GM19455 (cell line): ENCODE measurements at regions not wholly inside any gene's neighbourhood (a gene's known extent, or its start where the extent isn't known, plus 50 kb on each side); places are given as distances from the start of the nearest gene placed in this dataset.
A peak's percentile ranks its signal among the peaks of the same experiment; 100 is the strongest.

Experiments used
- ATAC-seq: cut with Tn5 transposase; IDR thresholded peaks from one replicate; pipeline ENCODE4 v1.9.1; 2021; ENCODE audit not compliant: unreplicated experiment

GRCh38 chr5:61735995-61736394 is 403.9 kb downstream of the ZSWIM6 start:
- no peak for ATAC-seq

DNA sequence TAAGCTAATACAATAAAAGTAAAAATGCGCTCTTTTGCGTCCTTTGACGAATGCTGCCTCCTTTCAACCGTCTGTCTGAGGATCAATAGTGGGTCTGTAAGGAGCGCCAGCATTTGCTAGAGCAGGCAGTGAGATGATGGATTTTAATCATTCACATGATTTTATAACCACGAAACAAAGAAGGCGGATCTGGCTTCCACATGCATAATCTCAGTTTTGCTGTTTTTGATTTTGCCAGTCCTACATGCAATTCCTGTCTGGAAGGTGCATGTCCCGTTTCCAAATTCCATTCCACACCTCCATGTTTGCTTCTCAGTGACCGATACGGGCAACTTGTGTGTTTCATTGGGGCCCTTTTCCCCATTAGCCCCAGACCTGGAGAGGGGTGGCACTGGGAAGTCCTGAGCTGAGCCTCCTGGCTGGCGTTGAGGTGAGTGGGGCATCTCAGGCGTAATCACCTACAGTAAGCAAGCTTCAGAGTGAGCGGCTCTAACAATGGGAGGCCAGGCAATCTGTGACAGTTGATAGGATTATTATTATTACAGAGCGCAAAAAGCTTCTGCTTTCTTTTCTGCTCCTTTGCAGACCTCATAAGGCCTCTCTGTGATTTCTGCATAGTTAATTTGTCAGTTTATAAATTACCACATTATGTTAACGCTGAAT is 405.4 kb downstream of the ZSWIM6 start:
- ATAC-seq: no peak

- no peak for ATAC-seq
These were observed 405.9 kb downstream of the ZSWIM6 start for GRCh38 chr5:61737964-61738340.

DNA sequence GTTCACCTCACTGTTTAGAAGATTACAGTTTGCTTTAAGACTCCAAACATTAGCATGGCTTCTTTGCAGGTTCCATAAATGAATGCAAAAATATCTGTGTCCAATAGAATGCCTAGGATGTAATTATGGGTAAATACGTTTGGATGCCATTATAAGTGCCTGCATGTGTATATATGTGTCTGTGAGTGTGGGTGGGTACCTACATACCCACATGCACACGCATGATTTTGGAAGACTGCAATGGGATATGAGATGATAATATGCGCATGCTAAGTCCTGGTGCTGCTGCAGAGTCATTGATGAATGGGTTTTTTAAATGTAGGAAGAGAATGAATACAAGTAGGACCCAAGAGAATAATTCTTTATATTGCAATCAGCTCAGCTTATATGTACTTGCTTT is 406.4 kb downstream of the ZSWIM6 start:
- ATAC-seq: no peak

DNA sequence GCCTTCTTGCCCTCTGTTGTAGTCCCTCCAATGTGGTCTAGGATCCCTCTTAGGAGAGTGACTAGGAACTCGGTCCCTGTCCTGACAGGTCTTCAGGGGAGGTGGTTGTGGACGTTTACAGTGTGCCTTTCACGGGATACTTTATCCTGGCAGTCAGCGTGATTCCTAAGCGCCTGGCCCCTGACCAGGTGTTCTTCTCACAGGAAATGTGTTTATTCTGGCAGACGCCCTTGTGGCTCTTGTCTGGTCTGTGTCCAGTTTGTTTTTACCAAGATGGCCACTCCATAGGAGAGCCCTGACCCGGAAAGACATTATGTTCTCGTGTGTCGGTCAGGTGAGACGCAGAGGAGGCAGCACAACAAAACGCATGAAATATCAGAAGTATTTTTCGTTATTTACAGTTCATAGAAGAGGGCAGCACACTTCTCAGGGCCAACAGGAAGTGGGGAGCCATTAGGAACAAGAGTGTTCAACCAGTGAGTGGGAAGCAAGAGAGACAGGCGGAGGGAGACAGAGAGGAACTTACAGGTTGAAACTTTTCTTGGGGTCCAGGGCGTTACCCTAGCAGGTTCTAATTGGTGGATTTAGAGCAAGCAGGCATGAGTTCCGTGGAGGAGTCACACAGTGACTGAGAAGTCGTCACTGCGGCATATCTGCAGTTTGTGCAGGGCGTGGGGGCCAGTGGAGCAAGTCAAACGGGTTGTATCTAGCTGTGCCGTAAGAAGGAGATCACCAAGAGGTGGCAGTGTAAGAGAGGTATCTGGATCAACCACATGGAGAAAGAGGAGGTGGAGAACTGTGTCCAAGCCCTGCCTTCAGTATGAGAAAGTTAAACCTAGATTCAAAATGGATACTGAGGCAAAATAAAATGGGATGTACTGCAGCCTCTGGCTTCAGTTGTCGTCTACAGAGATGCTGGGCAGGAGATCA is 412.9 kb downstream of the ZSWIM6 start:
- ATAC-seq: no peak

GRCh38 chr5:61746831-61747575 is 414.9 kb downstream of the ZSWIM6 start:
- no peak for ATAC-seq

DNA sequence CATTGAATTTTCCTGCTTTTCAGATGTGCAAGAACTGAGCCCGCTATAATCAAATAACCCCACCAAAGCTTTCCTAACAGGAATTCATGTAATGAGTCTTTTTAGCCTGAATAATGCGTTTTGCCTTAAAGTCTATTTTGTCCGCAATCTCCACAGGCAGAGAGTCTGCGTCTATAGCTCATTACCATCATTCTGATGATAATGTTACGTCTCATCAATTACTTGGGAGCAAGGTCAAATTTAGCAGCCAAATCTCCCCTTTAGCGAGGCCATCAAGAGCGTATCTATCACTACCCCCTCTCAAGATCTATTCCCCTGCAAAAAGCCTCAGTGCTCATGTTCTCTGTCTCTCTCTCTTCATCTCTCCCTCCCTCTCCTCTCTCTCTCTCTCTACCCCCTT is 416.1 kb downstream of the ZSWIM6 start:
- no peak for ATAC-seq

DNA sequence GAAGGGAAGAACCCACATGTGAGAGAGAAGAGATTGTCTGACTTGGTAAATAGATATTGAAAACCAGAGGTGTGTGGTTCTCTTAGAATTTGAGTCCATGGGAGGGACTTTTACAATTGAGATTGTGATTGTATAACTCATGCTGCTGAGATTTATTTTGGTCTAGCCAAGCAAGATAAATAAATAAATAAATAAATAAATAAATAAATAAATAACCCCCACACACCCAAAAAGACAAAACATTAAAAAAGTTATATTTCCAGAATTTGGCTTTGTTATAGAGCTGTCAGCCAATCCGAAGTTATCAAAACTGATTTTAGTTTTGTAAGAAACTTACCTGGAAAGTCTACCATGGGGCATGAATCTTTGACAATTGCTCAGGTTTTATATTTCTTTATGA is 416.6 kb downstream of the ZSWIM6 start:
- ATAC-seq: no peak

GRCh38 chr5:61752588-61752987 is 420.5 kb downstream of the ZSWIM6 start:
- no peak for ATAC-seq

GRCh38 chr5:61754792-61755191 is 422.7 kb downstream of the ZSWIM6 start:
- ATAC-seq: no peak

DNA sequence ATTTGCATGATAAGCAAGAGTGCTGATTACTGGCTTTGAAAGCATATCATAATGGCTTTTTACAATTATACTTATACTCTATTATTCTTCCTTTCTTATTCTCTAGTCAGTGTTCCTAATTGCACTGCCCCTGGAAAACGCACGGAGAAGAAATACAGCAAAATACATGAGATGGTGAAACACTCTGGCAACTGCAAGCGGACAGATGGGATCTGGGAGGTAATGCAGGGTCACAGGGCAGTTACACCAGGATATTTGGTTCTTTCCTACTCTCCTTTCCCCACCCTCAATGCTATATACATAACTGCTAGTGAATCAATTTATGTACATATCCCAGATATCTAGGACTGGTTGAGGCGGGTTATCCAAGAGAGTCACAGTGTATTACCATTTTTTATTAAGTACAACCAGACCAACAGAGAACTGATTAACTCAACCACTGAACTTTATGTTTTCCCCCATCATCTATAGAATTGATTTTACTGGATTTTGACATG is 423.7 kb downstream of the ZSWIM6 start:
- ATAC-seq: no peak

DNA sequence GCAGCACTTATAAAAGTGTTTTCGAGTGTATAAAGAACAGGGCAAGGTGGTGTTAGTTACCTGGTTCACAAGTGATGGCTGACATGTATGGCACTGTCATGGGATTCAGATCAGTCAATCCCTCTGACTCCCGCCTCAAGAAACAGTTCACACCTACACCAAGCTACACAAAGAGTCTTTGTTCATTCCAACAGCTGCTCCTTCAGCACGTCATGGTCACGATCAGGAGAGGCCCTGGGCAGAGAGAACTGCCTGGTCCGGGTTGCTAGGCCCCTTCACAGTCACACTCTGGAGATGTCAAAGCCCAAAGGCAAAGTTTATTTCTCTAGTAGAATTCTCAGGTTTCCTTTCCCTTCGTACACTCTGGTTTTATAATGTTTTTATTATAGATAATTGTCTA is 426.7 kb downstream of the ZSWIM6 start:
- no peak for ATAC-seq

GRCh38 chr5:61765471-61765870 is 433.4 kb downstream of the ZSWIM6 start:
- ATAC-seq: no peak

- ATAC-seq: no peak
These were observed 434.1 kb downstream of the ZSWIM6 start for GRCh38 chr5:61766141-61766540.

- no peak for ATAC-seq
These were observed 435.4 kb downstream of the ZSWIM6 start for GRCh38 chr5:61767231-61768080.

- peak; percentile 96 for ATAC-seq
These were observed 436.7 kb downstream of the ZSWIM6 start for GRCh38 chr5:61768692-61769281.

- no peak for ATAC-seq
These were observed 439.0 kb downstream of the ZSWIM6 start for GRCh38 chr5:61771062-61771461.

- no peak for ATAC-seq
These were observed 439.8 kb downstream of the ZSWIM6 start for GRCh38 chr5:61771808-61772207.

DNA sequence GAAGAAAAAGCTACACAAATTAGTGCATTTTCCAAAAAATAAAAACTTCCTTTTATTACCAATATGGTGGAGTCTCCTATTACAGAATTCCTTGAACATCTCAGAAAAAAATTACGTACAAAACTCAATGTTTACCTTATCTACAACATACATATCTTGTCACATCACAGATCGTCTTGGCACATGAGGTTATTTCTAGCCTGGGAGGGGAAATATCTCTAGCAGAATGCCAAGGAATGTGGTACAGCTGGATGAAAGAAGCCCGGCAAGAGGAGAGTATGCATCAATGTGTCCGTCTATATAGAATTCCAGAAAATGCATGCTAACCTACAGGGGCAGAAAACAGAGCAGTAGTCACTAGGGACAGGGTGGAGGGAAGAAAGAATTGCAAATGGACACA is 443.8 kb downstream of the ZSWIM6 start:
- no peak for ATAC-seq

GRCh38 chr5:61777292-61777691 is 445.2 kb downstream of the ZSWIM6 start:
- ATAC-seq: no peak
